ENCODE measurements at regions not wholly inside any gene's neighbourhood (a gene's known extent, or its start where the extent isn't known, plus 50 kb on each side); places are given as distances from the start of the nearest gene placed in this dataset.
A peak's percentile ranks its signal among the peaks of the same experiment; 100 is the strongest.

- no peak overlapping the region for H3K4me3 ChIP-seq (ENCODE audit: low read length)
- H3K9me3 ChIP-seq (ENCODE audit: control insufficient read depth, insufficient read depth, low read length) = no peaks in the 10 kb centered on the region
- no peak overlapping the region for H3K4me2 ChIP-seq (ENCODE audit: low read length)
- H3K9me2 ChIP-seq (replicated peaks; ENCODE audit: control insufficient read depth, low read length) = no peaks in the 10 kb centered on the region
- no peaks in the 10 kb centered on the region for H3F3A ChIP-seq (ENCODE audit: control insufficient read depth, insufficient read depth)
- H3K4me1 ChIP-seq (ENCODE audit: control insufficient read depth, low read length) = no peaks in the 10 kb centered on the region
- no peak for TF ChIP-seq EZH2phosphoT487 (IDR thresholded peaks at IDR 0.05; ENCODE audit: borderline replicate concordance, low read length)
- TF ChIP-seq CTCF (IDR thresholded peaks at IDR 0.05; ENCODE audit: low read depth, low read length, poor library complexity, severe bottlenecking) = no peak
- no peaks in the 10 kb centered on the region for H3K79me2 ChIP-seq (ENCODE audit: control insufficient read depth, low read length)
- no peaks in the 10 kb centered on the region for H4K20me1 ChIP-seq (ENCODE audit: control insufficient read depth, insufficient read depth, low read depth, low read length)
- H3K27ac ChIP-seq (ENCODE audit: low read depth, low read length) = no peak overlapping the region
- no peaks in the 10 kb centered on the region for H3K36me3 ChIP-seq (ENCODE audit: control insufficient read depth, low read length)
- H3K27me3 ChIP-seq (ENCODE audit: control insufficient read depth, low read length) = no peaks in the 10 kb centered on the region
Observed at GRCh38 chr4:138558886-138559285, 316.7 kb upstream of the SLC7A11 start.

GRCh38 chr4:138555584-138555983 lies 313.4 kb upstream of the SLC7A11 start:
- Histone ChIP-seq H3K79me2 (ENCODE audit: control insufficient read depth, low read length) (no peaks in the 10 kb centered on the region), H3K36me3 (ENCODE audit: control insufficient read depth, low read length) (no peaks in the 10 kb centered on the region), H3K4me3 (ENCODE audit: low read length) (no peak overlapping the region), H3K4me1 (ENCODE audit: control insufficient read depth, low read length) (no peaks in the 10 kb centered on the region), H3F3A (ENCODE audit: control insufficient read depth, insufficient read depth) (no peaks in the 10 kb centered on the region), H4K20me1 (ENCODE audit: control insufficient read depth, insufficient read depth, low read depth, low read length) (no peaks in the 10 kb centered on the region), H3K9me3 (ENCODE audit: control insufficient read depth, insufficient read depth, low read length) (no peaks in the 10 kb centered on the region), H3K27ac (ENCODE audit: low read depth, low read length) (no peak overlapping the region), H3K9me2 (replicated peaks; ENCODE audit: control insufficient read depth, low read length) (no peaks in the 10 kb centered on the region), H3K4me2 (ENCODE audit: low read length) (no peak overlapping the region), H3K27me3 (ENCODE audit: control insufficient read depth, low read length) (no peaks in the 10 kb centered on the region)
- no peak for TF ChIP-seq EZH2phosphoT487 (IDR thresholded peaks at IDR 0.05; ENCODE audit: borderline replicate concordance, low read length)
- peak; percentile 37 for TF ChIP-seq CTCF (IDR thresholded peaks at IDR 0.05; ENCODE audit: low read depth, low read length, poor library complexity, severe bottlenecking)

- H3K9me3 ChIP-seq (ENCODE audit: control insufficient read depth, insufficient read depth, low read length) = no peaks in the 10 kb centered on the region
- no peaks in the 10 kb centered on the region for H3K27me3 ChIP-seq (ENCODE audit: control insufficient read depth, low read length)
- H3F3A ChIP-seq (ENCODE audit: control insufficient read depth, insufficient read depth) = no peaks in the 10 kb centered on the region
- H3K4me1 ChIP-seq (ENCODE audit: control insufficient read depth, low read length) = no peaks in the 10 kb centered on the region
- no peaks in the 10 kb centered on the region for H3K36me3 ChIP-seq (ENCODE audit: control insufficient read depth, low read length)
- no peak overlapping the region for H3K4me2 ChIP-seq (ENCODE audit: low read length)
- H3K4me3 ChIP-seq (ENCODE audit: low read length) = no peak overlapping the region
- TF ChIP-seq EZH2phosphoT487 (IDR thresholded peaks at IDR 0.05; ENCODE audit: borderline replicate concordance, low read length) (no peak), CTCF (IDR thresholded peaks at IDR 0.05; ENCODE audit: low read depth, low read length, poor library complexity, severe bottlenecking) (no peak)
- H3K9me2 ChIP-seq (replicated peaks; ENCODE audit: control insufficient read depth, low read length) = no peaks in the 10 kb centered on the region
- H3K79me2 ChIP-seq (ENCODE audit: control insufficient read depth, low read length) = no peaks in the 10 kb centered on the region
- no peak overlapping the region for H3K27ac ChIP-seq (ENCODE audit: low read depth, low read length)
- H4K20me1 ChIP-seq (ENCODE audit: control insufficient read depth, insufficient read depth, low read depth, low read length) = no peaks in the 10 kb centered on the region
Observed at GRCh38 chr4:138555108-138555507, 313.0 kb upstream of the SLC7A11 start.

All from DOHH2 (cell line).